GM23338 (cell line): ENCODE measurements at regions not wholly inside any gene's neighbourhood (a gene's known extent, or its start where the extent isn't known, plus 50 kb on each side); places are given as distances from the start of the nearest gene placed in this dataset.

ENCODE experiments used
- ATAC-seq: fragments of 200-7000 bp; cut with Tn5 transposase; 3 replicates; pipeline ENCODE4 v1.9.1; 2020
- DNase-seq: peaks from one replicate; pipeline ENCODE4 v3.0.0-alpha.2; 2015; ENCODE audit warnings: low spot score
- H2AFZ ChIP-seq: fragments of 200-600 bp; sonication (generic); 2 replicates; pipeline ENCODE4 v1.8.0; 2016; ENCODE audit warnings: antibody characterized with exemption, mild to moderate bottlenecking, moderate library complexity
- H3F3A ChIP-seq: fragments of 200-600 bp; sonication (generic); replicated peaks from 2 replicates; pipeline ENCODE4 v1.8.0; 2017; ENCODE audit warnings: antibody characterized with exemption, mixed run types, low read depth
- H3K27ac ChIP-seq: fragments of 200-600 bp; sonication (generic); 2 replicates; pipeline ENCODE4 v1.6.1; 2016; ENCODE audit warnings: low read depth
- H3K27me3 ChIP-seq: fragments of 200-600 bp; sonication (generic); 2 replicates; pipeline ENCODE4 v1.8.0; 2016; ENCODE audit warnings: mild to moderate bottlenecking, mixed run types, moderate library complexity; ENCODE audit not compliant: insufficient read depth
- H3K36me3 ChIP-seq: fragments of 200-600 bp; sonication (generic); 2 replicates; pipeline ENCODE4 v1.8.0; 2016; ENCODE audit warnings: mild to moderate bottlenecking; ENCODE audit not compliant: insufficient read depth
- H3K4me1 ChIP-seq: fragments of 200-600 bp; sonication (generic); 2 replicates; pipeline ENCODE4 v1.8.0; 2016; ENCODE audit warnings: mild to moderate bottlenecking, moderate library complexity; ENCODE audit not compliant: insufficient read depth
- H3K4me2 ChIP-seq: fragments of 200-600 bp; sonication (generic); 2 replicates; pipeline ENCODE4 v1.7.1; 2017; ENCODE audit warnings: mixed run types
- H3K4me3 ChIP-seq: fragments of 200-600 bp; sonication (generic); 2 replicates; pipeline ENCODE4 v1.6.1; 2016; ENCODE audit warnings: mixed run types
- H3K79me2 ChIP-seq: fragments of 200-600 bp; sonication (generic); replicated peaks from 2 replicates; pipeline ENCODE4 v1.8.0; 2017; ENCODE audit warnings: mild to moderate bottlenecking; ENCODE audit not compliant: insufficient read depth
- H3K9me2 ChIP-seq: fragments of 200-600 bp; sonication (generic); 2 replicates; pipeline ENCODE4 v1.8.0; 2017; ENCODE audit not compliant: insufficient read depth
- H4K20me1 ChIP-seq: fragments of 200-600 bp; sonication (generic); replicated peaks from 2 replicates; pipeline ENCODE4 v1.8.0; 2017; ENCODE audit warnings: mild to moderate bottlenecking; ENCODE audit not compliant: insufficient read depth
- H3K27ac Mint-ChIP-seq: 2 replicates; pipeline ENCODE4 v1.8.0; 2020; ENCODE audit warnings: inconsistent platforms, mild to moderate bottlenecking, moderate library complexity, mixed read lengths
- H3K27me3 Mint-ChIP-seq: 3 replicates; pipeline ENCODE4 v1.8.0; 2022; ENCODE audit warnings: low read depth, mild to moderate bottlenecking, moderate library complexity, mixed read lengths, inconsistent platforms; ENCODE audit not compliant: insufficient read depth, poor library complexity
- H3K36me3 Mint-ChIP-seq: 3 replicates; pipeline ENCODE4 v1.8.0; 2021; ENCODE audit warnings: low read depth, mild to moderate bottlenecking, inconsistent platforms, moderate library complexity, mixed read lengths
- H3K4me1 Mint-ChIP-seq: 3 replicates; pipeline ENCODE4 v1.8.0; 2020; ENCODE audit warnings: mild to moderate bottlenecking, inconsistent platforms, mixed read lengths
- H3K4me3 Mint-ChIP-seq: 3 replicates; pipeline ENCODE4 v1.8.0; 2021; ENCODE audit warnings: moderate library complexity, mild to moderate bottlenecking, inconsistent platforms, mixed read lengths
- H3K9me3 Mint-ChIP-seq: 3 replicates; pipeline ENCODE4 v1.8.0; 2020; ENCODE audit warnings: moderate library complexity, mild to moderate bottlenecking, inconsistent platforms, mixed read lengths
- CREB1 ChIP-seq: fragments of 250-450 bp; sonication (Bioruptor Pico); IDR thresholded peaks from 2 replicates; pipeline ENCODE4 v1.5.0; 2020; ENCODE audit warnings: low read depth, mild to moderate bottlenecking, moderate library complexity
- EZH2phosphoT487 ChIP-seq: fragments of 200-600 bp; sonication (generic); IDR thresholded peaks from one replicate; pipeline ENCODE4 v1.8.1; 2018; ENCODE audit warnings: antibody characterized with exemption; ENCODE audit not compliant: unreplicated experiment
- JUNB ChIP-seq: IDR thresholded peaks from one replicate; pipeline ENCODE4 v1.6.1; 2016; ENCODE audit warnings: antibody characterized with exemption; ENCODE audit not compliant: unreplicated experiment
- NANOG ChIP-seq: IDR thresholded peaks from 2 replicates; pipeline ENCODE4 v1.6.1; 2016; ENCODE audit warnings: antibody characterized with exemption, borderline replicate concordance
- POLR2AphosphoS5 ChIP-seq: IDR thresholded peaks from 2 replicates; pipeline ENCODE4 v1.6.1; 2016; ENCODE audit warnings: antibody characterized with exemption, low read depth
- REST ChIP-seq: IDR thresholded peaks from one replicate; pipeline ENCODE4 v1.6.1; 2018; ENCODE audit warnings: antibody characterized with exemption; ENCODE audit not compliant: unreplicated experiment
- ZNF114 ChIP-seq: fragments of 250-450 bp; sonication (Bioruptor Pico); IDR thresholded peaks from 2 replicates; pipeline ENCODE4 v1.5.0; 2020; ENCODE audit warnings: mild to moderate bottlenecking, moderate library complexity
- TF ChIP-seq, protein P1 (sequence below): IDR thresholded peaks from 2 replicates; pipeline ENCODE4 v1.6.1; 2016; ENCODE audit warnings: antibody characterized with exemption

GRCh38 chr3:69485489-69485888 lies 99.6 kb upstream of the FRMD4B start (continued):
- no peak for TF ChIP-seq POLR2AphosphoS5
- no peak for TF ChIP-seq EZH2phosphoT487
- TF ChIP-seq, protein P1, sequence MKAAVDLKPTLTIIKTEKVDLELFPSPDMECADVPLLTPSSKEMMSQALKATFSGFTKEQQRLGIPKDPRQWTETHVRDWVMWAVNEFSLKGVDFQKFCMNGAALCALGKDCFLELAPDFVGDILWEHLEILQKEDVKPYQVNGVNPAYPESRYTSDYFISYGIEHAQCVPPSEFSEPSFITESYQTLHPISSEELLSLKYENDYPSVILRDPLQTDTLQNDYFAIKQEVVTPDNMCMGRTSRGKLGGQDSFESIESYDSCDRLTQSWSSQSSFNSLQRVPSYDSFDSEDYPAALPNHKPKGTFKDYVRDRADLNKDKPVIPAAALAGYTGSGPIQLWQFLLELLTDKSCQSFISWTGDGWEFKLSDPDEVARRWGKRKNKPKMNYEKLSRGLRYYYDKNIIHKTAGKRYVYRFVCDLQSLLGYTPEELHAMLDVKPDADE = no peak
- TF ChIP-seq JUNB = no peak
- no peak for TF ChIP-seq ZNF114 (CRISPR knock-in tag)
- TF ChIP-seq NANOG = no peak

DNA sequence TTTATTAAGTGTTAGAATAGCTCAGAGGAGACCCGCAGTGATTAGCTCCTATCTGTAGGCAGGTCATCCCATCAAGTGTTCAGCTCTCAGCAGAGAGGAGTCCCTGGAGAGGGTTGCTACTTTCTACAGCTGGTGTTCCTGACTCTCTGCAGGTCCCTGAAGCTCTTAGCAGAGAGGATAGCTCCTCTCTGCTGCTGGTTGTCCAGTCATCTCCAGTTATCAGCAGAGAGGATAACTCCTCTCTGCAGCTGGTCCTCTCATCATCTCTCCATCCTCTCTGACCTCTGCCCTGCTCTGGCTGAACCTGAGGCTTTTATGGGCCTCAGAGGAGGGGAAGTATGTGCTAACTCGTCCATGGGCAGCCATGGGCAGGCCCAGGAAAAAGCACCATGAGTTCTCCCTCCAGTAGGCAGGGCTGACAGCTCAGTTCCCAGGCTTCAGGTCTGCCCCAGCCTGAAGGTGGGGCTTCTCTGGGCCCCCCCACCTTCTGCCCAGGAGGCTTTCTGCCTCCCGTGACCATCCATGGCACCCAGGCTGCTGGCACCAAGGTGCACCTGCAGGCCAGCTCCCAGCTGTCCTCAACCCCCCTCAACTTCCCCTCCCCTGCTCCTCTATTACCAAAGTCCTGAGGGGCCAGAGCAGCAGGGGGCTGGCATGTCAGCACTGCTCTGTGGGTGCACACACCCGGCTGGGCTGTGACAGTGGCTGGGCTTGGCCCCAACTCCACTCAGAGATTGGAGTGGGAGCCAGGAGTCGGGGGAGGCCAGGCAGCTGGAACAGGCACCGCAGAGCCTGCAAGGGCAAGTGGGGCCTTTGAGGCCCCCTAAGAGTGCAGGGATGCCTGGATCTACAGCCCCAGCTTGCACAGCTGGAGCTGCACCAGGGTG lies 98.9 kb upstream of the FRMD4B start:
- Histone ChIP-seq H3F3A (no peaks in the 10 kb centered on the region), H3K4me1 (no peaks in the 10 kb centered on the region), H3K36me3 (0 out of 2 replicates have a peak, but pooled peaks cover 4% of the 10 kb centered on the region), H3K9me2 (no peaks in the 10 kb centered on the region), H3K4me3 (no peak overlapping the region), H2AFZ (no peak overlapping the region), H3K4me2 (no peak overlapping the region), H3K27me3 (no peaks in the 10 kb centered on the region), H3K27ac (no peak overlapping the region), H3K79me2 (no peaks in the 10 kb centered on the region), H4K20me1 (no peaks in the 10 kb centered on the region)
- H3K4me1 Mint-ChIP-seq = no peaks in the 10 kb centered on the region
- peaks cover 35% of the 10 kb centered on the region for H3K9me3 Mint-ChIP-seq
- no peak overlapping the region for H3K4me3 Mint-ChIP-seq
- H3K27me3 Mint-ChIP-seq = peaks cover 3% of the 10 kb centered on the region
- H3K27ac Mint-ChIP-seq = no peak overlapping the region
- peaks cover 16% of the 10 kb centered on the region for H3K36me3 Mint-ChIP-seq
- ATAC-seq (no peak), DNase-seq (no peak)
- TF ChIP-seq EZH2phosphoT487 (no peak), NANOG (no peak), CREB1 (CRISPR knock-in tag) (no peak), REST (no peak)
- TF ChIP-seq, protein P1 = no peak
